Smooth muscle cell (in vitro differentiated cells): ENCODE measurements at regions not wholly inside any gene's neighbourhood (a gene's known extent, or its start where the extent isn't known, plus 50 kb on each side); places are given as distances from the start of the nearest gene placed in this dataset.

Experiments used
- DNase-seq: peaks from one replicate; lab custom pipeline; 2025; ENCODE audit not compliant: unreplicated experiment; lab: John Stamatoyannopoulos, UW
- H2AFZ ChIP-seq: fragments of 200-600 bp; sonication (generic); 2 replicates; pipeline ENCODE4 v1.6.0; 2016; ENCODE audit warnings: antibody characterized with exemption, low read depth, mild to moderate bottlenecking
- H3F3A ChIP-seq: fragments of 200-600 bp; sonication (generic); 2 replicates; pipeline ENCODE4 v1.6.0; 2017; ENCODE audit warnings: antibody characterized with exemption, low read depth
- H3K27ac ChIP-seq: fragments of 200-600 bp; sonication (generic); 2 replicates; pipeline ENCODE4 v1.5.1; 2016; ENCODE audit warnings: low read depth, mild to moderate bottlenecking
- H3K27me3 ChIP-seq: fragments of 200-600 bp; sonication (generic); 2 replicates; pipeline ENCODE4 v1.6.1; 2016; ENCODE audit warnings: low read depth, mild to moderate bottlenecking
- H3K36me3 ChIP-seq: fragments of 200-600 bp; sonication (generic); 2 replicates; pipeline ENCODE4 v1.5.1; 2016; ENCODE audit warnings: low read depth
- H3K4me1 ChIP-seq: fragments of 200-600 bp; sonication (generic); 2 replicates; pipeline ENCODE4 v1.5.1; 2016; ENCODE audit warnings: low read depth
- H3K4me2 ChIP-seq: fragments of 200-600 bp; sonication (generic); 2 replicates; pipeline ENCODE4 v1.6.0; 2016; ENCODE audit warnings: mild to moderate bottlenecking
- H3K4me3 ChIP-seq: fragments of 200-600 bp; sonication (generic); 2 replicates; pipeline ENCODE4 v1.5.1; 2016; ENCODE audit warnings: mild to moderate bottlenecking
- H3K79me2 ChIP-seq: fragments of 200-600 bp; sonication (generic); 2 replicates; pipeline ENCODE4 v1.6.0; 2016; ENCODE audit warnings: low read depth, mild to moderate bottlenecking
- H3K9ac ChIP-seq: fragments of 200-600 bp; sonication (generic); 2 replicates; pipeline ENCODE4 v1.6.0; 2016; ENCODE audit warnings: low read depth
- H3K9me3 ChIP-seq: fragments of 200-600 bp; sonication (generic); replicated peaks from 2 replicates; pipeline ENCODE4 v1.5.1; 2016; ENCODE audit warnings: low read depth
- H4K20me1 ChIP-seq: fragments of 200-600 bp; sonication (generic); 2 replicates; pipeline ENCODE4 v1.6.0; 2016; ENCODE audit warnings: low read depth
- WGBS: methylation state at CpG from one replicate; pipeline ENCODE4 v1.1.7; 2016; ENCODE audit warnings: low lambda C conversion rate; 5-methylcytosine and 5-hydroxymethylcytosine counted together
- TF ChIP-seq, protein P1 (sequence below): fragments of 200-600 bp; sonication (generic); IDR thresholded peaks from 2 replicates; pipeline ENCODE4 v1.5.1; 2017; ENCODE audit warnings: borderline replicate concordance, mild to moderate bottlenecking, antibody characterized with exemption; ENCODE audit not compliant: insufficient read depth, poor library complexity, severe bottlenecking

DNA sequence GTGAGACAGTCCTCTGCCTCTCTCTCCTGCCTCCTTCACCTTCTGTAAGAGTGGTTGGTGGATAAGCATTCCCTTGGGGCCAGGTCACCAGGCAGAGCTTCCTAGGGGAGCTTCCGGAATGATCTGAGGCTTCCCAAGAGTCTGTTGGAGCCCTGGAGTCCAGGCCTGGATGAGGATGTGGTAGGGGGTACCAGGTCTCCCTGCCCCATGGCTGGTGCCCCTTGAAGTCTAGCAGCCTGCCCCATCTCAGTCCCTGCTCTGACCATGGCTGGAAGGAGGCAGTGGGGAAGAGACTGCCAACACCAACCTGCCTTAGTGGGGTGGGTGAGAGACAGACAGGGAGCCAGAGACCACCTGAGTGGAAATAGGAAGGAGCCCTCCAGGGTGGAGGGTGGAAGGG lies 1316.9 kb downstream of the UQCRFS1 start:
- Histone ChIP-seq H2AFZ (no peak overlapping the region), H3K36me3 (no peaks in the 10 kb centered on the region), H3K9ac (no peak overlapping the region), H3K79me2 (no peaks in the 10 kb centered on the region), H3K27ac (no peak overlapping the region), H3K4me2 (no peak overlapping the region), H3K9me3 (no peaks in the 10 kb centered on the region), H3F3A (no peaks in the 10 kb centered on the region), H4K20me1 (no peaks in the 10 kb centered on the region), H3K4me1 (no peaks in the 10 kb centered on the region), H3K4me3 (no peak overlapping the region), H3K27me3 (no peaks in the 10 kb centered on the region)
- DNase-seq: no peak
- TF ChIP-seq, protein P1, sequence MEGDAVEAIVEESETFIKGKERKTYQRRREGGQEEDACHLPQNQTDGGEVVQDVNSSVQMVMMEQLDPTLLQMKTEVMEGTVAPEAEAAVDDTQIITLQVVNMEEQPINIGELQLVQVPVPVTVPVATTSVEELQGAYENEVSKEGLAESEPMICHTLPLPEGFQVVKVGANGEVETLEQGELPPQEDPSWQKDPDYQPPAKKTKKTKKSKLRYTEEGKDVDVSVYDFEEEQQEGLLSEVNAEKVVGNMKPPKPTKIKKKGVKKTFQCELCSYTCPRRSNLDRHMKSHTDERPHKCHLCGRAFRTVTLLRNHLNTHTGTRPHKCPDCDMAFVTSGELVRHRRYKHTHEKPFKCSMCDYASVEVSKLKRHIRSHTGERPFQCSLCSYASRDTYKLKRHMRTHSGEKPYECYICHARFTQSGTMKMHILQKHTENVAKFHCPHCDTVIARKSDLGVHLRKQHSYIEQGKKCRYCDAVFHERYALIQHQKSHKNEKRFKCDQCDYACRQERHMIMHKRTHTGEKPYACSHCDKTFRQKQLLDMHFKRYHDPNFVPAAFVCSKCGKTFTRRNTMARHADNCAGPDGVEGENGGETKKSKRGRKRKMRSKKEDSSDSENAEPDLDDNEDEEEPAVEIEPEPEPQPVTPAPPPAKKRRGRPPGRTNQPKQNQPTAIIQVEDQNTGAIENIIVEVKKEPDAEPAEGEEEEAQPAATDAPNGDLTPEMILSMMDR: no peak
- WGBS: 73% methylated on average over 1 of the region's 1 CpG

DNA sequence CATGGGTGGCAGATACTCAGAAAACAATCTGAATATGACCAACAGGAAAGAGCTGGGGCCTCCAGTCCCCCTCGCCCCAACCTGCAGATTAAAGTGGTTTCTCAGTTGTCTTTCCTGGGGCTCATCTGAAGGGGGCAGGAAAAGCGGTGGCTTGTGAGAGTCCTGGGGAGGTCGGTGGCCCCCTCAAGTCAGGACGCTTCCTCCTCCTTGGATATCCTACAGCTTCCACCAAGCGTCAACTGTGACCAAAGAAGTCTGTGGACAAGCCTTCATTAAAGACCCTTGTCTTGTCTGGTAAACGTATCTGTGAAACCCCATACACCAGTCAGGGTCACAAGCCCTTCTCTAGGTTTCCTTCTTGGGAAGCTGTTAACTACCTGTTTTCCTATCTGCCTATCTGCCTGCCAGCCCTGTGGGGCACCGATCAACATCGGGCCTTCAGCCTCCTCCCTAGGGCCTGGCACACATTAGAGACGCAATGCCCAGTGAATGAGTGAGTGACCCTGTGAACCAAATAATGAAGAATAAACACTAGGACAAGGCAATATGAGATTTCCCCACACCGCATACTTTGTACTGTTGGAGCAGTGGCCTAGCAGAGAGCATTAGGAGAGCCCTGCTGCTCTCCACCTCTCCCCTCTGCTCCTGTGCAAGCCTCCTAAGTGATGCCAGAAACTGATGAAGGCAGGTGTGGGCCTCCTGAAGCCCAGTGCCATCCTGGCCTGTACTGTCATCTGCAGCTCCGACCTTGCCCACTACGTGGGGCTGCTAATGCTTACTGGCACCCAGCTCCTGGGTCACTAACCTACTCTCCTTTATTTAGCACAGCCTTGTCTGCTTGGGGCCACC lies 1317.8 kb downstream of the UQCRFS1 start:
- Histone ChIP-seq H3K36me3 (no peaks in the 10 kb centered on the region), H3K4me2 (no peak overlapping the region), H3K4me1 (no peaks in the 10 kb centered on the region), H2AFZ (no peak overlapping the region), H3F3A (no peaks in the 10 kb centered on the region), H3K79me2 (no peaks in the 10 kb centered on the region), H3K27me3 (no peaks in the 10 kb centered on the region), H3K9ac (no peak overlapping the region), H3K9me3 (no peaks in the 10 kb centered on the region), H3K4me3 (no peak overlapping the region), H3K27ac (no peak overlapping the region), H4K20me1 (no peaks in the 10 kb centered on the region)
- no peak for DNase-seq
- TF ChIP-seq, protein P1: no peak
- WGBS: 72% methylated on average over 12 of the region's 12 CpGs

GRCh38 chr19:27892500-27892899 lies 1320.5 kb downstream of the UQCRFS1 start:
- Histone ChIP-seq H3K9me3 (no peaks in the 10 kb centered on the region), H2AFZ (no peak overlapping the region), H4K20me1 (no peaks in the 10 kb centered on the region), H3K27me3 (no peaks in the 10 kb centered on the region), H3K4me2 (no peak overlapping the region), H3K27ac (no peak overlapping the region), H3K79me2 (no peaks in the 10 kb centered on the region), H3F3A (no peaks in the 10 kb centered on the region), H3K4me1 (no peaks in the 10 kb centered on the region), H3K4me3 (no peak overlapping the region), H3K36me3 (no peaks in the 10 kb centered on the region), H3K9ac (no peak overlapping the region)
- TF ChIP-seq, protein P1: no peak
- DNase-seq: no peak
- 69% methylated on average over 1 of the region's 2 CpGs for WGBS

- Histone ChIP-seq H2AFZ (no peak overlapping the region), H3K9me3 (no peaks in the 10 kb centered on the region), H3F3A (no peaks in the 10 kb centered on the region), H3K4me3 (no peak overlapping the region), H3K4me2 (no peak overlapping the region), H3K9ac (no peak overlapping the region), H4K20me1 (no peaks in the 10 kb centered on the region), H3K27me3 (no peaks in the 10 kb centered on the region), H3K4me1 (no peaks in the 10 kb centered on the region), H3K27ac (no peak overlapping the region), H3K36me3 (no peaks in the 10 kb centered on the region), H3K79me2 (no peaks in the 10 kb centered on the region)
- DNase-seq: no peak
- TF ChIP-seq, protein P1: no peak
- 36% methylated on average over 4 of the region's 4 CpGs for WGBS
These were observed 1321.5 kb downstream of the UQCRFS1 start for GRCh38 chr19:27891411-27891810.
